HG02884 (cell line): ENCODE measurements at regions not wholly inside any gene's neighbourhood (a gene's known extent, or its start where the extent isn't known, plus 50 kb on each side); places are given as distances from the start of the nearest gene placed in this dataset.

Source experiments
- ATAC-seq: cut with Tn5 transposase; IDR thresholded peaks from one replicate; pipeline ENCODE4 v1.9.1; 2021; ENCODE audit warnings: mild to moderate bottlenecking, moderate library complexity; ENCODE audit not compliant: unreplicated experiment

GRCh38 chr2:208545403-208546042 is 138.9 kb downstream of the PTH2R start:
- no peak for ATAC-seq

GRCh38 chr2:208546107-208546506 is 139.5 kb downstream of the PTH2R start:
- ATAC-seq = no peak

- ATAC-seq = no peak
These were observed 140.5 kb downstream of the PTH2R start for GRCh38 chr2:208546860-208547650.

- ATAC-seq = no peak
These were observed 142.1 kb downstream of the PTH2R start for GRCh38 chr2:208548700-208549099.

- ATAC-seq = no peak
These were observed 143.1 kb downstream of the PTH2R start for GRCh38 chr2:208549546-208550158.

GRCh38 chr2:208552943-208553342 is 146.4 kb downstream of the PTH2R start:
- ATAC-seq = no peak

- no peak for ATAC-seq
These were observed 150.4 kb downstream of the PTH2R start for GRCh38 chr2:208556983-208557484.

GRCh38 chr2:208565690-208566416 is 159.3 kb downstream of the PTH2R start:
- no peak for ATAC-seq

- no peak for ATAC-seq
These were observed 161.6 kb downstream of the PTH2R start for GRCh38 chr2:208568203-208568602.

- no peak for ATAC-seq
These were observed 163.5 kb downstream of the PTH2R start for GRCh38 chr2:208570066-208570465.

- ATAC-seq = no peak
These were observed 164.5 kb downstream of the PTH2R start for GRCh38 chr2:208570851-208571763.

- ATAC-seq = no peak
These were observed 165.2 kb downstream of the PTH2R start for GRCh38 chr2:208571764-208572131.

GRCh38 chr2:208573569-208573968 is 167.0 kb downstream of the PTH2R start:
- no peak for ATAC-seq

- no peak for ATAC-seq
These were observed 173.1 kb downstream of the PTH2R start for GRCh38 chr2:208579678-208580077.

- ATAC-seq = no peak
These were observed 177.9 kb downstream of the PTH2R start for GRCh38 chr2:208584378-208584985.

GRCh38 chr2:208586516-208586915 is 179.9 kb downstream of the PTH2R start:
- ATAC-seq = no peak

- ATAC-seq = no peak
These were observed 188.2 kb downstream of the PTH2R start for GRCh38 chr2:208594642-208595385.

- no peak for ATAC-seq
These were observed 189.0 kb downstream of the PTH2R start for GRCh38 chr2:208595386-208596275.
